Panc1 (cell line): ENCODE measurements at regions not wholly inside any gene's neighbourhood (a gene's known extent, or its start where the extent isn't known, plus 50 kb on each side); places are given as distances from the start of the nearest gene placed in this dataset.

Source experiments
- ATAC-seq: fragments of 200-7000 bp; cut with Tn5 transposase; 2 replicates; pipeline ENCODE4 v1.9.1; 2020; ENCODE audit warnings: mild to moderate bottlenecking, moderate library complexity
- BruUV-seq: library from RNA; stranded (reverse); fragments of 400-500 nt; replicated peaks from 2 replicates; lab custom pipeline; 2021; lab: Mats Ljungman, UMichigan
- CTCF ChIA-PET: fragments of 300-600 bp; sonication (Branson Sonifier 250); formaldehyde crosslinking; loops from one replicate; lab custom pipeline; 2022; ENCODE audit warnings: antibody characterized with exemption; lab: Charles Lee
- POLR2A ChIA-PET: fragments of 300-600 bp; sonication (Branson Sonifier 250); formaldehyde crosslinking; loops from one replicate; lab custom pipeline; 2022; ENCODE audit warnings: antibody characterized with exemption; lab: Charles Lee
- DNase-seq: peaks from one replicate; pipeline ENCODE4 v3.0.0-alpha.2; 2010; ENCODE audit warnings: low read depth, low spot score
- H3K27ac ChIP-seq: 2 replicates; pipeline ENCODE4 v1.5.1; 2011; ENCODE audit warnings: mild to moderate bottlenecking, low read length, inconsistent platforms
- H3K27me3 ChIP-seq: fragments of 200-500 bp; sonication (Bioruptor generic); 2 replicates; pipeline ENCODE4 v1.6.0; 2014; ENCODE audit warnings: low read length, inconsistent platforms; ENCODE audit not compliant: control insufficient read depth, insufficient read depth
- H3K36me3 ChIP-seq: fragments of 200-500 bp; sonication (Bioruptor generic); 2 replicates; pipeline ENCODE4 v1.5.1; 2014; ENCODE audit warnings: inconsistent platforms, mild to moderate bottlenecking, low read length, moderate library complexity; ENCODE audit not compliant: control insufficient read depth, insufficient read depth
- H3K4me1 ChIP-seq: 2 replicates; pipeline ENCODE4 v1.5.1; 2011; ENCODE audit warnings: inconsistent platforms, mild to moderate bottlenecking, low read length, moderate library complexity; ENCODE audit not compliant: control insufficient read depth, insufficient read depth
- H3K4me3 ChIP-seq, 2 experiments: 2 replicates each; pipeline ENCODE4 v1.5.1; 2011 to 2012; ENCODE audit warnings: low read depth in 2 of 2, low read length in 2 of 2, mild to moderate bottlenecking in 2 of 2, inconsistent platforms in 1 of 2, moderate library complexity in 1 of 2
- H3K9me3 ChIP-seq: fragments of 200-500 bp; sonication (Bioruptor generic); 2 replicates; pipeline ENCODE4 v1.5.1; 2014; ENCODE audit warnings: low read depth, mild to moderate bottlenecking, inconsistent platforms, low read length, moderate library complexity; ENCODE audit not compliant: control insufficient read depth, insufficient read depth
- POLR2AphosphoS5 ChIP-seq: IDR thresholded peaks from 2 replicates; pipeline ENCODE4 v1.6.1; 2012; ENCODE audit warnings: mild to moderate bottlenecking, low read depth, low read length, moderate library complexity
- SIN3A ChIP-seq: IDR thresholded peaks from 2 replicates; pipeline ENCODE4 v1.6.1; 2012; ENCODE audit warnings: low read depth, mild to moderate bottlenecking, low read length, moderate library complexity, borderline replicate concordance; ENCODE audit not compliant: insufficient read depth
- TCF7L2 ChIP-seq: IDR thresholded peaks from 2 replicates; pipeline ENCODE4 v1.6.1; 2011; ENCODE audit warnings: mild to moderate bottlenecking, low read depth, low read length, inconsistent platforms
- in situ Hi-C: cut with HindIII; loops from 2 replicates; pipeline ENCODE4 v1.10.0; 2016; ENCODE audit warnings: low sequenced_read_pairs, low pct_unique_long_range_greater_than_20kb
- intact Hi-C: fragments of 100-400 bp; cut with micrococcal nuclease; formaldehyde crosslinking; loops from one replicate; pipeline ENCODE4 v1.10.0; 2022; ENCODE audit not compliant: unreplicated experiment
- TF ChIP-seq, protein P1 (sequence below), 2 experiments: IDR thresholded peaks; 2 replicates each; pipeline ENCODE4 v1.6.1; 2011 to 2012; ENCODE audit warnings: low read depth in 2 of 2, control low read depth in 1 of 2, low read length in 1 of 2, mild to moderate bottlenecking in 1 of 2, moderate library complexity in 1 of 2; ENCODE audit not compliant: insufficient read depth in 1 of 2
- TF ChIP-seq, protein P2 (sequence below): fragments of 450-650 bp; IDR thresholded peaks from 2 replicates; pipeline ENCODE4 v1.5.1; 2017; ENCODE audit warnings: mild to moderate bottlenecking

DNA sequence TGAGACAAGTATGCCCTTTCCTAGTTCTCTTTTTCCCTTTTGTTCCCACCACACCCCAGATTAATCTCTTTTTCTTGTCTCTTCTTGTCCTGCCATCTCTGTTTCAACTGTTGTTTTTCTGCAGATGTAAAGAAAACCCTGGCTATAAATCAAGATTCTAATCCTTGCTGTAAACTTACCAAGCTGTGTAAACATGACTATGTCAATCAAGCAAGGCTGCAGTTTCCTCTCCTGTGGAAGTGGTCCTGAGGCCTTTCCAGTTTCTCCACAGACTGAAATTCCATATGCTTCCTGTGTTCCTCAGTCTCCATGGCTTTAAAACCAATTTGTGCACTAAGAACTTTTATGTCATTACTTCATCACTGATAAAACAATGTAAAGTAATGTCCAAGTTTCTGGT lies 288.8 kb upstream of the PIK3C3 start:
- TF ChIP-seq, protein P1, sequence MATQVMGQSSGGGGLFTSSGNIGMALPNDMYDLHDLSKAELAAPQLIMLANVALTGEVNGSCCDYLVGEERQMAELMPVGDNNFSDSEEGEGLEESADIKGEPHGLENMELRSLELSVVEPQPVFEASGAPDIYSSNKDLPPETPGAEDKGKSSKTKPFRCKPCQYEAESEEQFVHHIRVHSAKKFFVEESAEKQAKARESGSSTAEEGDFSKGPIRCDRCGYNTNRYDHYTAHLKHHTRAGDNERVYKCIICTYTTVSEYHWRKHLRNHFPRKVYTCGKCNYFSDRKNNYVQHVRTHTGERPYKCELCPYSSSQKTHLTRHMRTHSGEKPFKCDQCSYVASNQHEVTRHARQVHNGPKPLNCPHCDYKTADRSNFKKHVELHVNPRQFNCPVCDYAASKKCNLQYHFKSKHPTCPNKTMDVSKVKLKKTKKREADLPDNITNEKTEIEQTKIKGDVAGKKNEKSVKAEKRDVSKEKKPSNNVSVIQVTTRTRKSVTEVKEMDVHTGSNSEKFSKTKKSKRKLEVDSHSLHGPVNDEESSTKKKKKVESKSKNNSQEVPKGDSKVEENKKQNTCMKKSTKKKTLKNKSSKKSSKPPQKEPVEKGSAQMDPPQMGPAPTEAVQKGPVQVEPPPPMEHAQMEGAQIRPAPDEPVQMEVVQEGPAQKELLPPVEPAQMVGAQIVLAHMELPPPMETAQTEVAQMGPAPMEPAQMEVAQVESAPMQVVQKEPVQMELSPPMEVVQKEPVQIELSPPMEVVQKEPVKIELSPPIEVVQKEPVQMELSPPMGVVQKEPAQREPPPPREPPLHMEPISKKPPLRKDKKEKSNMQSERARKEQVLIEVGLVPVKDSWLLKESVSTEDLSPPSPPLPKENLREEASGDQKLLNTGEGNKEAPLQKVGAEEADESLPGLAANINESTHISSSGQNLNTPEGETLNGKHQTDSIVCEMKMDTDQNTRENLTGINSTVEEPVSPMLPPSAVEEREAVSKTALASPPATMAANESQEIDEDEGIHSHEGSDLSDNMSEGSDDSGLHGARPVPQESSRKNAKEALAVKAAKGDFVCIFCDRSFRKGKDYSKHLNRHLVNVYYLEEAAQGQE (IDR thresholded peaks at IDR 0.05; ENCODE audit: insufficient read depth in 1 of 2, low read depth in 2 of 2, low read length in 1 of 2), result no peak
- no peak for TF ChIP-seq POLR2AphosphoS5
- no peak for TF ChIP-seq SIN3A
- no peak for TF ChIP-seq TCF7L2
- TF ChIP-seq, protein P2, sequence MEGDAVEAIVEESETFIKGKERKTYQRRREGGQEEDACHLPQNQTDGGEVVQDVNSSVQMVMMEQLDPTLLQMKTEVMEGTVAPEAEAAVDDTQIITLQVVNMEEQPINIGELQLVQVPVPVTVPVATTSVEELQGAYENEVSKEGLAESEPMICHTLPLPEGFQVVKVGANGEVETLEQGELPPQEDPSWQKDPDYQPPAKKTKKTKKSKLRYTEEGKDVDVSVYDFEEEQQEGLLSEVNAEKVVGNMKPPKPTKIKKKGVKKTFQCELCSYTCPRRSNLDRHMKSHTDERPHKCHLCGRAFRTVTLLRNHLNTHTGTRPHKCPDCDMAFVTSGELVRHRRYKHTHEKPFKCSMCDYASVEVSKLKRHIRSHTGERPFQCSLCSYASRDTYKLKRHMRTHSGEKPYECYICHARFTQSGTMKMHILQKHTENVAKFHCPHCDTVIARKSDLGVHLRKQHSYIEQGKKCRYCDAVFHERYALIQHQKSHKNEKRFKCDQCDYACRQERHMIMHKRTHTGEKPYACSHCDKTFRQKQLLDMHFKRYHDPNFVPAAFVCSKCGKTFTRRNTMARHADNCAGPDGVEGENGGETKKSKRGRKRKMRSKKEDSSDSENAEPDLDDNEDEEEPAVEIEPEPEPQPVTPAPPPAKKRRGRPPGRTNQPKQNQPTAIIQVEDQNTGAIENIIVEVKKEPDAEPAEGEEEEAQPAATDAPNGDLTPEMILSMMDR, result no peak
- in situ Hi-C loops, result no loop called here
- Histone ChIP-seq H3K27ac (no peak overlapping the region), H3K9me3 (no peaks in the 10 kb centered on the region), H3K4me3 (no peak overlapping the region), H3K36me3 (no peaks in the 10 kb centered on the region), H3K4me1 (no peaks in the 10 kb centered on the region), H3K27me3 (no peaks in the 10 kb centered on the region)
- ChIA-PET POLR2A (no interaction called here), CTCF (no interaction called here)
- DNase-seq (no peak), ATAC-seq (no peak)
- no TSS peak for BruUV-seq
- intact Hi-C loops, result no loop called here

DNA sequence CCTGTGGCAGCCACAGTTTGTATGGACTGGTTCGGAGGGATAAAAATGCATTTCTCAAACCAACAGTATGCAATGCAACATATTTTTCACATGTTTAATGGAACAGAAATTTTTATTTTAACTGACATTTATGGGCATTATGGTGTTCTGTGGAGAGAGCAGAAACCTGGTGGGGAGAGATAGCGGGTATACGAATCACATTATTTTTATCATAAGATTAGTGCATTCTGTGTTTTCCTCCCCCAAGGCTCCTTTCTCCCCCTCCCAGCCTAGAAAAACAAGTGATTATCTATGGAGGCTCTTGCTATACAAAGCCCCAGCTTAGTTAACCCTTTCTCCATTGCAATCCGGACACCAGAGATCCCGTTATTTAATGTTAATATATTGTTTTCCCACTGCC lies 289.8 kb upstream of the PIK3C3 start:
- intact Hi-C loops, result no loop called here
- ATAC-seq (no peak), DNase-seq (no peak)
- BruUV-seq, result no TSS peak
- Histone ChIP-seq H3K27me3 (no peaks in the 10 kb centered on the region), H3K36me3 (no peaks in the 10 kb centered on the region), H3K9me3 (no peaks in the 10 kb centered on the region), H3K4me3 (no peak overlapping the region), H3K27ac (no peak overlapping the region), H3K4me1 (no peaks in the 10 kb centered on the region)
- no peak for TF ChIP-seq SIN3A
- TF ChIP-seq TCF7L2, result no peak
- TF ChIP-seq POLR2AphosphoS5, result no peak
- TF ChIP-seq, protein P2, result no peak
- TF ChIP-seq, protein P1 (IDR thresholded peaks at IDR 0.05; ENCODE audit: insufficient read depth in 1 of 2, low read depth in 2 of 2, low read length in 1 of 2), result no peak
- POLR2A ChIA-PET, result no interaction called here
- CTCF ChIA-PET, result no interaction called here
- in situ Hi-C loops, result no loop called here
